Heart left ventricle (tissue), 13 donors: ENCODE measurements at regions not wholly inside any gene's neighbourhood (a gene's known extent, or its start where the extent isn't known, plus 50 kb on each side); places are given as distances from the start of the nearest gene placed in this dataset.

Experiments
- POLR2A ChIP-seq, 2 donors: fragments of 450-650 bp; IDR thresholded peaks; one replicate each; pipeline ENCODE4 v1.6.1; 2017; ENCODE audit warnings: antibody characterized with exemption in 2 of 2, mild to moderate bottlenecking in 2 of 2, moderate library complexity in 2 of 2
- TF ChIP-seq, protein P1 (sequence below), 12 donors: fragments of 200-600 bp; sonication (generic) in 4 of 12; IDR thresholded peaks; one replicate each; pipeline versions ENCODE4 v1.5.0 to v1.8.0; 2018 to 2022; ENCODE audit warnings: antibody characterized with exemption in 12 of 12, mild to moderate bottlenecking in 5 of 12
- donor health status: ischemic (EF 13 %, LVEDD 7.1; RV severe dilation, severe dysfunction).
- donor health status: DM: no; HTN: yes; CAD: no.
- donor health status: DM: no; HTN: no; CAD: no.
- donor health status: ischemic (EF 25% LVEDD 6.9; RV normal size, moderate dysfunction).
- donor health status: ischemic (EF 25% LVEDD 5.7; RV mildly dilated, moderate dysfunction).
- donor health status: ischemic (EF 35%, LVEDD 5.7; RV mildly dilated, moderate dysfunction).
- donor health status: nonischemic (EF 11% LVEDD 7.7; RV severe dilation, severe dysfunction).
- donor health status: DM: yes; HTN: yes; CAD: no.
- donor health status: PGD.
- donor health status: ischemic (EF 29% LVEDD 5.4; RV normal size, mild dysfunction).
- donor health status: nonischemic (EF 23%, LVEDD 6.1; RV moderate dilation, normal function).

GRCh38 chr14:30077946-30078345, 150.3 kb upstream of the PRKD1 start:
- TF ChIP-seq, protein P1, sequence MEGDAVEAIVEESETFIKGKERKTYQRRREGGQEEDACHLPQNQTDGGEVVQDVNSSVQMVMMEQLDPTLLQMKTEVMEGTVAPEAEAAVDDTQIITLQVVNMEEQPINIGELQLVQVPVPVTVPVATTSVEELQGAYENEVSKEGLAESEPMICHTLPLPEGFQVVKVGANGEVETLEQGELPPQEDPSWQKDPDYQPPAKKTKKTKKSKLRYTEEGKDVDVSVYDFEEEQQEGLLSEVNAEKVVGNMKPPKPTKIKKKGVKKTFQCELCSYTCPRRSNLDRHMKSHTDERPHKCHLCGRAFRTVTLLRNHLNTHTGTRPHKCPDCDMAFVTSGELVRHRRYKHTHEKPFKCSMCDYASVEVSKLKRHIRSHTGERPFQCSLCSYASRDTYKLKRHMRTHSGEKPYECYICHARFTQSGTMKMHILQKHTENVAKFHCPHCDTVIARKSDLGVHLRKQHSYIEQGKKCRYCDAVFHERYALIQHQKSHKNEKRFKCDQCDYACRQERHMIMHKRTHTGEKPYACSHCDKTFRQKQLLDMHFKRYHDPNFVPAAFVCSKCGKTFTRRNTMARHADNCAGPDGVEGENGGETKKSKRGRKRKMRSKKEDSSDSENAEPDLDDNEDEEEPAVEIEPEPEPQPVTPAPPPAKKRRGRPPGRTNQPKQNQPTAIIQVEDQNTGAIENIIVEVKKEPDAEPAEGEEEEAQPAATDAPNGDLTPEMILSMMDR (IDR thresholded peaks at IDR 0.05), result no peak
- no peak for TF ChIP-seq POLR2A (IDR thresholded peaks at IDR 0.05)
